Neural progenitor cell (in vitro differentiated cells): ENCODE measurements at regions not wholly inside any gene's neighbourhood (a gene's known extent, or its start where the extent isn't known, plus 50 kb on each side); places are given as distances from the start of the nearest gene placed in this dataset.

Experiments
- DNase-seq: peaks from one replicate; pipeline ENCODE4 v3.0.0-alpha.2; 2016; ENCODE audit warnings: low spot score
- H2AFZ ChIP-seq: fragments of 200-600 bp; sonication (generic); replicated peaks from 2 replicates; pipeline ENCODE4 v1.6.1; 2016; ENCODE audit warnings: antibody characterized with exemption
- H3F3A ChIP-seq: fragments of 200-600 bp; sonication (generic); 2 replicates; pipeline ENCODE4 v1.6.1; 2016; ENCODE audit warnings: antibody characterized with exemption, low read depth
- H3K27ac ChIP-seq: fragments of 200-600 bp; sonication (generic); 2 replicates; pipeline ENCODE4 v1.5.1; 2016; ENCODE audit warnings: mild to moderate bottlenecking
- H3K27me3 ChIP-seq: fragments of 200-600 bp; sonication (generic); 2 replicates; pipeline ENCODE4 v1.6.1; 2016; ENCODE audit warnings: mild to moderate bottlenecking, moderate library complexity
- H3K36me3 ChIP-seq: fragments of 200-600 bp; sonication (generic); 2 replicates; pipeline ENCODE4 v1.5.1; 2016
- H3K4me1 ChIP-seq: fragments of 200-600 bp; sonication (generic); 2 replicates; pipeline ENCODE4 v1.6.1; 2016; ENCODE audit warnings: mixed run types
- H3K4me2 ChIP-seq: fragments of 200-600 bp; sonication (generic); 2 replicates; pipeline ENCODE4 v1.6.1; 2016
- H3K4me3 ChIP-seq: fragments of 200-600 bp; sonication (generic); 2 replicates; pipeline ENCODE4 v1.5.1; 2016
- H3K79me2 ChIP-seq: fragments of 200-600 bp; sonication (generic); 2 replicates; pipeline ENCODE4 v1.6.1; 2016; ENCODE audit warnings: low read depth
- H3K9ac ChIP-seq: fragments of 200-600 bp; sonication (generic); 2 replicates; pipeline ENCODE4 v1.6.1; 2016
- H3K9me3 ChIP-seq: fragments of 200-600 bp; sonication (generic); 2 replicates; pipeline ENCODE4 v1.5.1; 2016; ENCODE audit warnings: low read depth
- H4K20me1 ChIP-seq: fragments of 200-600 bp; sonication (generic); 2 replicates; pipeline ENCODE4 v1.6.1; 2016; ENCODE audit warnings: low read depth
- H3K27ac Mint-ChIP-seq: 3 replicates; pipeline ENCODE4 v1.8.0; 2021; ENCODE audit warnings: mixed read lengths
- H3K27me3 Mint-ChIP-seq: 2 replicates; pipeline ENCODE4 v1.8.0; 2022; ENCODE audit warnings: low read depth, mild to moderate bottlenecking, inconsistent platforms, moderate library complexity, mixed read lengths; ENCODE audit not compliant: insufficient read depth
- H3K36me3 Mint-ChIP-seq: 3 replicates; pipeline ENCODE4 v1.8.0; 2021; ENCODE audit warnings: mixed read lengths
- H3K4me1 Mint-ChIP-seq: 3 replicates; pipeline ENCODE4 v1.8.0; 2021; ENCODE audit warnings: mixed read lengths
- H3K4me3 Mint-ChIP-seq: 3 replicates; pipeline ENCODE4 v1.8.0; 2021; ENCODE audit warnings: mild to moderate bottlenecking, moderate library complexity, mixed read lengths
- H3K9me3 Mint-ChIP-seq: 3 replicates; pipeline ENCODE4 v1.8.0; 2020; ENCODE audit warnings: mixed read lengths
- CTCF ChIP-seq: fragments of 200-600 bp; sonication (generic); IDR thresholded peaks from 2 replicates; pipeline ENCODE4 v1.5.1; 2017; ENCODE audit warnings: antibody characterized with exemption, mild to moderate bottlenecking
- EZH2 ChIP-seq: fragments of 200-600 bp; sonication (generic); IDR thresholded peaks from 2 replicates; pipeline ENCODE4 v1.6.1; 2017; ENCODE audit warnings: antibody characterized with exemption, mild to moderate bottlenecking, moderate library complexity
- EZH2phosphoT487 ChIP-seq: fragments of 200-600 bp; sonication (generic); IDR thresholded peaks from 2 replicates; pipeline ENCODE4 v1.6.1; 2017; ENCODE audit warnings: antibody characterized with exemption

DNA sequence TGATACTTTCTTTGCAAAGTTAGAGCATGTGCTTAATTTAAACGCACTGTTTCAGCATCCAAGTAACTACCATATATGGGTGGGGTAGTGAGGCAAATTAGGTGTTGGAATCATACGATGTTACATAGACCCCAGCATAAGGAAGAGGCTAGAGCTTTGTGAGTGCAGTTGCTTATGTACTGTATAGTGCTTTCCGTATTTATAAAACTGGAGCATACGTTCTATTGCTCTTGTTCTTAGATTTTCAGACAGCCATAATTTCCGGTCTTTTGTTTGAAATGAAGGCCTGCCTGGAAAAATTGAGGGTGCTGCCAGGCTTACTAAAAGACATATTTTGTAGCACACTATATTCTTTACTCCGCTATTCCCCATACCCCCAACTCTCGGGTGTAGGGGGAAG is 335.7 kb downstream of the FOXG1 start:
- TF ChIP-seq CTCF = no peak
- TF ChIP-seq EZH2 = no peak
- TF ChIP-seq EZH2phosphoT487 = no peak
- Mint-ChIP-seq H3K4me1 (peaks cover 3% of the 10 kb centered on the region), H3K27ac (no peak overlapping the region), H3K9me3 (no peaks in the 10 kb centered on the region), H3K36me3 (no peaks in the 10 kb centered on the region), H3K27me3 (no peaks in the 10 kb centered on the region), H3K4me3 (no peak overlapping the region)
- no peak overlapping the region for H2AFZ ChIP-seq
- no peaks in the 10 kb centered on the region for H3F3A ChIP-seq
- no peak overlapping the region for H3K4me2 ChIP-seq
- H3K36me3 ChIP-seq = no peaks in the 10 kb centered on the region
- no peaks in the 10 kb centered on the region for H3K79me2 ChIP-seq
- H3K27me3 ChIP-seq = no peaks in the 10 kb centered on the region
- peaks cover 6% of the 10 kb centered on the region for H3K9me3 ChIP-seq
- H3K4me3 ChIP-seq = no peak overlapping the region
- H3K9ac ChIP-seq = no peak overlapping the region
- no peaks in the 10 kb centered on the region for H4K20me1 ChIP-seq
- no peak for DNase-seq
- H3K27ac ChIP-seq = no peak overlapping the region
- no peaks in the 10 kb centered on the region for H3K4me1 ChIP-seq

GRCh38 chr14:29102996-29103395 is 336.4 kb downstream of the FOXG1 start:
- Mint-ChIP-seq H3K36me3 (no peaks in the 10 kb centered on the region), H3K9me3 (no peaks in the 10 kb centered on the region), H3K27ac (no peak overlapping the region), H3K27me3 (no peaks in the 10 kb centered on the region), H3K4me1 (peaks cover 3% of the 10 kb centered on the region), H3K4me3 (no peak overlapping the region)
- no peak overlapping the region for H3K27ac ChIP-seq
- no peaks in the 10 kb centered on the region for H3F3A ChIP-seq
- H3K4me3 ChIP-seq = no peak overlapping the region
- H2AFZ ChIP-seq = no peak overlapping the region
- no peak for DNase-seq
- H3K9me3 ChIP-seq = peaks cover 6% of the 10 kb centered on the region
- no peak for TF ChIP-seq CTCF
- TF ChIP-seq EZH2 = no peak
- TF ChIP-seq EZH2phosphoT487 = no peak
- H3K4me2 ChIP-seq = no peak overlapping the region
- no peaks in the 10 kb centered on the region for H4K20me1 ChIP-seq
- H3K79me2 ChIP-seq = no peaks in the 10 kb centered on the region
- H3K27me3 ChIP-seq = no peaks in the 10 kb centered on the region
- H3K4me1 ChIP-seq = no peaks in the 10 kb centered on the region
- no peaks in the 10 kb centered on the region for H3K36me3 ChIP-seq
- H3K9ac ChIP-seq = no peak overlapping the region

GRCh38 chr14:29108908-29109307 is 342.3 kb downstream of the FOXG1 start:
- Histone ChIP-seq H3K9me3 (peaks cover 13% of the 10 kb centered on the region), H3K4me1 (no peaks in the 10 kb centered on the region), H4K20me1 (no peaks in the 10 kb centered on the region), H3K9ac (no peak overlapping the region), H3K4me2 (no peak overlapping the region), H3F3A (no peaks in the 10 kb centered on the region), H3K36me3 (no peaks in the 10 kb centered on the region), H3K4me3 (no peak overlapping the region), H3K79me2 (no peaks in the 10 kb centered on the region), H3K27me3 (no peaks in the 10 kb centered on the region), H3K27ac (no peak overlapping the region), H2AFZ (no peak overlapping the region)
- no peak for DNase-seq
- no peaks in the 10 kb centered on the region for H3K36me3 Mint-ChIP-seq
- H3K4me3 Mint-ChIP-seq = no peak overlapping the region
- H3K9me3 Mint-ChIP-seq = no peaks in the 10 kb centered on the region
- no peaks in the 10 kb centered on the region for H3K4me1 Mint-ChIP-seq
- TF ChIP-seq EZH2 (no peak), EZH2phosphoT487 (no peak), CTCF (no peak)
- H3K27ac Mint-ChIP-seq = no peak overlapping the region
- no peaks in the 10 kb centered on the region for H3K27me3 Mint-ChIP-seq

GRCh38 chr14:29109589-29109988 is 343.0 kb downstream of the FOXG1 start:
- no peak overlapping the region for H3K27ac Mint-ChIP-seq
- H3K9me3 Mint-ChIP-seq = no peaks in the 10 kb centered on the region
- H3K27ac ChIP-seq = no peak overlapping the region
- no peak overlapping the region for H3K4me2 ChIP-seq
- no peaks in the 10 kb centered on the region for H3K79me2 ChIP-seq
- no peaks in the 10 kb centered on the region for H3K27me3 Mint-ChIP-seq
- H3F3A ChIP-seq = no peaks in the 10 kb centered on the region
- H3K9ac ChIP-seq = no peak overlapping the region
- no peak for TF ChIP-seq CTCF
- no peak for TF ChIP-seq EZH2
- TF ChIP-seq EZH2phosphoT487 = no peak
- no peak overlapping the region for H3K4me3 ChIP-seq
- H3K4me1 ChIP-seq = no peaks in the 10 kb centered on the region
- no peak for DNase-seq
- H3K27me3 ChIP-seq = no peaks in the 10 kb centered on the region
- peaks cover 16% of the 10 kb centered on the region for H3K9me3 ChIP-seq
- no peaks in the 10 kb centered on the region for H3K36me3 Mint-ChIP-seq
- H2AFZ ChIP-seq = no peak overlapping the region
- H3K36me3 ChIP-seq = no peaks in the 10 kb centered on the region
- H4K20me1 ChIP-seq = no peaks in the 10 kb centered on the region
- H3K4me3 Mint-ChIP-seq = no peak overlapping the region
- no peaks in the 10 kb centered on the region for H3K4me1 Mint-ChIP-seq
